CD4-positive, alpha-beta T cell treated with Interleukin-1 beta for 1 hour (primary cell): ENCODE measurements at regions not wholly inside any gene's neighbourhood (a gene's known extent, or its start where the extent isn't known, plus 50 kb on each side); places are given as distances from the start of the nearest gene placed in this dataset.
"Not testable (repeated sequence)": the region's sequence is repeated elsewhere in the genome, so short reads cannot be mapped to it uniquely, and the experiment has no call there.

Experiments
- DNase-seq, 2 donors: peaks; one replicate each; pipeline ENCODE4 v3.0.0-alpha.2; 2020 to 2022

- DNase-seq, result peak in 1 of 2 donors; percentile 39
These were observed 85.3 kb downstream of the RFLNA start for GRCh38 chr12:124379938-124380754.

- DNase-seq, result no peak
These were observed 84.6 kb downstream of the RFLNA start for GRCh38 chr12:124379379-124379937.

- DNase-seq, result no peak
These were observed 84.0 kb downstream of the RFLNA start for GRCh38 chr12:124378926-124379325.

GRCh38 chr12:124377981-124378509, 83.2 kb downstream of the RFLNA start:
- DNase-seq, result no peak

- DNase-seq, result no peak
These were observed 81.5 kb downstream of the RFLNA start for GRCh38 chr12:124376435-124376834.

- DNase-seq, result no peak
These were observed 80.9 kb downstream of the RFLNA start for GRCh38 chr12:124375789-124376175.

GRCh38 chr12:124375141-124375788, 80.4 kb downstream of the RFLNA start:
- no peak for DNase-seq

GRCh38 chr12:124374567-124374966, 79.7 kb downstream of the RFLNA start:
- no peak for DNase-seq

GRCh38 chr12:124374147-124374546, 79.3 kb downstream of the RFLNA start:
- no peak for DNase-seq

- DNase-seq, result not testable (repeated sequence)
These were observed 78.8 kb downstream of the RFLNA start for GRCh38 chr12:124373701-124374100.

- no peak for DNase-seq
These were observed 77.9 kb downstream of the RFLNA start for GRCh38 chr12:124372831-124373230.

- DNase-seq, result no peak
These were observed 77.2 kb downstream of the RFLNA start for GRCh38 chr12:124371970-124372555.

GRCh38 chr12:124371366-124371765, 76.5 kb downstream of the RFLNA start:
- no peak for DNase-seq

- DNase-seq, result no peak
These were observed 76.0 kb downstream of the RFLNA start for GRCh38 chr12:124370851-124371250.

- no peak for DNase-seq
These were observed 75.5 kb downstream of the RFLNA start for GRCh38 chr12:124370384-124370783.

GRCh38 chr12:124369827-124370378, 75.0 kb downstream of the RFLNA start:
- no peak for DNase-seq

- no peak for DNase-seq
These were observed 74.3 kb downstream of the RFLNA start for GRCh38 chr12:124369055-124369826.

- DNase-seq, result no peak
These were observed 73.6 kb downstream of the RFLNA start for GRCh38 chr12:124368421-124369032.

- DNase-seq, result no peak
These were observed 71.0 kb downstream of the RFLNA start for GRCh38 chr12:124365726-124366430.
